Kasumi-1 (cell line): ENCODE measurements at regions not wholly inside any gene's neighbourhood (a gene's known extent, or its start where the extent isn't known, plus 50 kb on each side); places are given as distances from the start of the nearest gene placed in this dataset.
"Not testable (repeated sequence)": the region's sequence is repeated elsewhere in the genome, so short reads cannot be mapped to it uniquely, and the experiment has no call there.

ENCODE experiments used
- DNase-seq, 2 experiments: peaks; one replicate each; lab custom pipeline; 2025; lab: John Stamatoyannopoulos, UW

DNA sequence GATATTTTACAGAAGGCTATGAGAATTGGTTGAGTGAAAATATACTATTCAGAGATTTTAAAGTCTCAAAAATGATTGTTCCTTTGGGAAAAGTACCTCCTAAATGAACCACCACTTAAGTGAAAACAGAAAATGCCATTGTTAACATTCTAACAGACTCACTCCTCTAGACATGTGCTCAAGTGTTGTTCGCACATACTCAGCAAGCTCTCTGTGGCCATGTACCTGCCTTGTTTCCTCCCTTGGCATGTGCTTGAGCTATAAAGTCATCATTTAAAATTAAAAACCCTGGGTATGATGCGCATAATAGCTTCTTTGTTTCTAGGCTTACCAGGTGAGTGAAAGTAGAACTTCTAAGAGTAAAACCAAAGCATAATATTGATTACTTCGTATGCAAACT is 343.2 kb upstream of the VRK2 start:
- no peak for DNase-seq

DNA sequence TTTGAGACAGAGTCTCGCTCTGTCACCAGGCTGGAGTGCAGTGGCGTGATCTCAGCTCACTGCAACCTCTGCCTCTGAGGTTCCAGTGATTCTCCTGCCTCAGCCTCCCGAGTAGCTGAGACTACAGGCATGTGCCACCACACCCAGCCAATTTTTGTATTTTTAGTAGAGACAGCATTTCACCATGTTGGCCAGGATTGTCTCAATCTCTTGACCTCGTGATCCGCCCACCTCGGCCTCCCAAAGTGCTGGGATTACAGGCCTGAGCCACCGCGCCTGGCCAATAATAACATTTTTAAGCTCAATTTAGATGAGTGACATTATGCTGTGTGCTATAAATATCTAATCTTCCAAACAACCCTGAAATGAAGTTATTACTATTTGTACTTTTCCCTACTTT is 338.8 kb upstream of the VRK2 start:
- DNase-seq = not testable (repeated sequence)

- DNase-seq = no peak
Measured at GRCh38 chr2:57711991-57712390, 334.6 kb upstream of the VRK2 start.

- peak; percentile 74 to 81 for DNase-seq
Measured at GRCh38 chr2:57720728-57721627, 325.6 kb upstream of the VRK2 start.

DNA sequence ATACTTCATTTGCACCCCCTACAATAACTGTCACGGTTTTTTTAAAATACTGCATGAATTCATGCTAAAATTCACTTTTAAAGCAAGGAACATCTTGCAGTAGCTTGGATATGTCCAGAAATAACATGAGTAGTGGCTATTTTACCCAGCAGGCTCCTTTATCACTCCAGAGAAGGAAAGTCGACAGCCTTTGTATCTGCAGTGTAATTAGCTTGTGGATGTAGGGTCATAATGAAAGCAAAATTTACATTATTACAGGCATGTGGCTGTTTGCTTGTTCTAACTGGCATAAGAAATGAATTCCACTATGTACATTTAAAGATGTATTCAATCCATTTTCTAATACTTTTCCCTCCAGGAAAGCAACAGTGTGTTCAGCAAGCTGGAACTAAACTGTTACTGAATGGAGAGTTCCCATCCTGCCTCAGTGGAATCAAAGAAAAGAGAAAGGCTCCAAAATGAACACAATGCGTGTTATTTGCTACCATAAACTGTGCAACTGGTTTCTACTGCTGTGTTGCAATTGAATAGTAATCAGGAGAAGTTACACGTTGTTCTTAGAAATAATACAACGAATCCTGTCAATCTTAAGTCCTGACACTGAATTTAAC is 321.2 kb upstream of the VRK2 start:
- no peak for DNase-seq

- no peak for DNase-seq
Measured at GRCh38 chr2:57726294-57726693, 320.3 kb upstream of the VRK2 start.

GRCh38 chr2:57728691-57729090 is 317.9 kb upstream of the VRK2 start:
- DNase-seq = no peak

- DNase-seq = no peak
Measured at GRCh38 chr2:57733956-57734355, 312.6 kb upstream of the VRK2 start.

DNA sequence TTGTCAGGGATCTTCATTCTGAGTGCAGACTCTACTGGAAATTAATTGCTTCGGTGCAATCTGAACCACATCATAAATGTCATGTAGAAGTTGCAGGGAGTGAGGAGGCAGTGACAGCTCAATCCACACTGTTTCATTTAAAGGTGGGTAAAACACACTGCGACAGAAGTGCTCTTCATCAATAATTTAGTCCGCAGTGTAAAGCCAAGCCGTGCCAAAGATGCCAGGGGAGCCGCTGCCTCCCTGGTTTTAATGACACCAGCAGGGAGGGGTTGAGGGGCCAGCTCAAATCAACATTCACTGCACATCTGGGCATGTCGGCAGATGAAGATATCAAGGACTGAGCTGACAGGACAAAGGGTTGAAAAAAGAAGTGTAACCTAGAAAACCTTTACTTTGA is 305.7 kb upstream of the VRK2 start:
- no peak for DNase-seq

DNA sequence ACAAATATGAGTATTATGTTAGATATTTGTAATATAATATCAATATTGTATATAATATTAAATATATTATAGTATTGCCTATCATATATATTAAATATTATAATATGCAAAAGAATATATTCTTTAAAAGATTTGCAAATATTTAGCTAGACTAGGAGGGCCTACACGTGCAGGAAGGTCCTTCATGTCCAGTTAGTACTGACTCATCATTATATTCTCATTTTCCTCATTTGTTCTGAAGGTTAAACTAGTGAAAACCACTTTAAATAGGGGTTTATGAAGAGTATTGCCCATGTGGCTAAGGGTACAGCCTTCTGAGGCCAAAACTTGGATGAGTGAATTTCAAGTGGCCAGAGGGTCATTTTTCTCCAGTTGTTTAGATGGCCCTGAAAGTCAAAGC is 293.0 kb upstream of the VRK2 start:
- DNase-seq = no peak

DNA sequence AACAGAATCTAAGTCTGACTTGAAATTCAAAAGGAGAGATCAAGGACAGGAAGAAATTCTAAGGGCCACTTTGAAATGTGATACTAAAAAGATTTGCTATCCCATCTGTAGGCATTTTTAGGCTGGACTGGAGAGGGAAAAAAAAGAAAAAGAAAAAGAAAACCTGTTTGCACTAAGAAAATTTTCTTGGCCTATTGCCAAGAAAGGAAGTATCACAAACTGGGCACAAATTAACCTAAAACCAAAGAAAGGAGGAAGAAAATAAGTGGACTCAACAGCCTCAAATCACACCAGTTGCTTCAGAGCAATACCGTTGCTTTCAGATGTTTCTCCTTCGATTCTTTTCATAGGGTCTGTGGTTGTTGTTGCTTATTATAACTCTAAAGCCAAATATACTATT is 287.9 kb upstream of the VRK2 start:
- no peak for DNase-seq

- DNase-seq = no peak
Measured at GRCh38 chr2:57759131-57759530, 287.5 kb upstream of the VRK2 start.

DNA sequence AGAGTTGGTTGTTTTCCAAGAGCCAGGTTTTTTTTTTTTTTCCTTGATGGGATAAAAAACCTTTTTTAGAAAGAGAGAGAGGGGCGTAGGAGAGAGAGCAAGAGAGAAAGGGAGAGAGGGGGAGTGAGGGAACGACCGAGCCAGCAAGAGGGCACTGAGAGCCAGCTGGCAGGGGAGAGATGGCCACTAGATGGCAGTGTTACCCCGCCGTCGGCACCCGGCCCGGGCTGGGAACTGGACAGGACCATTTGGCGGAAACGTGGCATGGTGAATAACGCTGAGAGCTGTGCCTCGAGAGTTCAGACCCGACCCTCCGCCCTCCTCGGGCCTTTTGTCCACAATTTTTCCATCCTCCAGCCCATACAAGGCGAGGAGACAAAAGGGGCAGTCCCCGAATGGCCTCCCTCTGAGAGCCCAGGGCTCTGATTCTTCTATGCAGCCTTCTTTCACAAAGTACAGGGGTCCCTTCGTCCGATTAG is 286.7 kb upstream of the VRK2 start:
- peak; percentile 53 to 63 for DNase-seq

DNA sequence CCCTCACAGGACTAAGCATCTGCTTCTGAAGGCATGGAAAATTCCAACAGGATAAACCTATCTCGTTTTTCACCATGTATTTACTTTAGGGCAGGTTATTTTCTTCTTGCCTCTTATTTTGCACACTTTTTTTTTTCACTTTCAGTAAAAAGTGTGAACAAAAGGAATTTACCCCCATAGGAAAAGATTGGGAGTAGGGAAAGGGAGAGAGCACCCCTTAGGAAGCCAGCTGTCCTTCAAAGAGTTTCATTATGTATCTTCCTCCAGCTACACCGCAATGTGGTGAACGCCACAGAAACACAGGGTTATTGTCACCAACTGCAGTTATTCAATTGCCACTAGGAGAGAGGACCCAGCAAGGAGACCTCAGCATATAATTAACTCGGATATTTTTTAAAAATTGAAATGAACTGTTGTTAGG is 286.2 kb upstream of the VRK2 start:
- no peak for DNase-seq

GRCh38 chr2:57776916-57777315 is 269.7 kb upstream of the VRK2 start:
- DNase-seq = no peak

DNA sequence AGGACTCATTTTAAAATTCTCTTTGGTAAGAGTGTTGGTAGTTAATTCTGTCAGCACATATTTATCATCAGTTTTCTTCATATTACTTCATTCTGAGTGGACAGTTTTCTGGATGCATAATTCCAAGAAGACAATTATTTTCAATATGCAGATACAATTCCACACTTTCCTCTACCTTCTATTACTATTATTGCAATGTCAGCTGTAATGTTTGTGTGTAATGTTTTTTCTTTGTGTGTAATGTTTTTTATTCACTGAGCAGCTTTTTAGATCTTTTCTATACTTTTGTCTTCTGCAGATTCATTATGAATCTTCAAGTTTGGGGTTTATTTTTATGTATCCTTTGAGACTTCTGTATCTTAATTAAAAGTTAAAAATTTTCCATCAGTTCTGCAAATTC is 264.0 kb upstream of the VRK2 start:
- no peak for DNase-seq

GRCh38 chr2:57793310-57793709 is 253.3 kb upstream of the VRK2 start:
- DNase-seq = no peak

DNA sequence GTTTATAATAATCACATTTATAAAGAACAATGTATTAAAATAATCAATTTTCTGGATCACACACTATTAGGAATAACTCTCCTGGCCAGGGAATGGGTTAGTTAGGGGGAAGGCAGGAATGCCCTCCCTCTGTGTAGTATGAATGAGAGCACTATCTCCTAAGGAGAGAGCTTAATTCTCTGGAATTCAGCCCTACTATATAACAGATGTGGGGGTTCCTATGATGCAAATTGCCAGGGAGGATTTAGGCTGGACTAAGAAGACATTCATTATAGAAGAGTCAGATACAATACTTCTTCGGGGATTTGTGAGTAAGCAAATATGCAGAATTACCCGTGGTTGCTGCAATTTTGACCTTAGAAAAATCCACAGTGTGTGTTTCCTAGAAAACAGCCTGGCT is 250.1 kb upstream of the VRK2 start:
- no peak for DNase-seq

DNA sequence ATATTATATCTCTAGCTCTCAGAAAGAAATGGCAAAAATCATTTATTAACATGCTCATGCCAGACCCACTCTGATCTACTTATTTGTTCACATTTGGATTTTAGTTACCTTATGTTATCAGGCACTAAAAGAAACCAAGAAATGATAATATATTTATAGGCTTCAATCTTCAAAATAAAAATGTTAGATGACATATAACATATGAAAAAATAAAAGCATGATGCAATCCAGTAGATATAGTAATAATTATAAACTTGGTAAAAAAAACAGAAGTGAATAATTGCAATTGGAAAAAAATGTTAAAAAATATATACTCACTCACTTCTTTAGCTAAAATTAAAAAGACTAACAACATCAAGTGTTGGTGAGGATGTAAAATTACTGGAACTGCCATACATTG is 248.3 kb upstream of the VRK2 start:
- no peak for DNase-seq

GRCh38 chr2:57802243-57802642 is 244.4 kb upstream of the VRK2 start:
- DNase-seq = no peak

- no peak for DNase-seq
Measured at GRCh38 chr2:57804971-57805370, 241.6 kb upstream of the VRK2 start.

GRCh38 chr2:57806449-57806968 is 240.1 kb upstream of the VRK2 start:
- no peak for DNase-seq

GRCh38 chr2:57809230-57809629 is 237.4 kb upstream of the VRK2 start:
- DNase-seq = no peak
